Prostate gland (tissue), 2 donors: ENCODE measurements at regions not wholly inside any gene's neighbourhood (a gene's known extent, or its start where the extent isn't known, plus 50 kb on each side); places are given as distances from the start of the nearest gene placed in this dataset.

Experiments used
- DNase-seq: peaks from one replicate; pipeline ENCODE4 v3.0.0-alpha.2; 2019; ENCODE audit warnings: low spot score
- H3K27ac ChIP-seq, 2 donors: fragments of 200-600 bp; sonication (generic); 2 replicates each; pipeline ENCODE4 v1.5.1; 2017 to 2019
- H3K27me3 ChIP-seq: fragments of 200-600 bp; sonication (generic); replicated peaks from 2 replicates; pipeline ENCODE4 v1.5.1; 2019; ENCODE audit not compliant: insufficient read depth
- H3K36me3 ChIP-seq, 2 donors: fragments of 200-600 bp; sonication (generic); 1 replicate in 1 of 2; 2 replicates in 1 of 2; pipeline versions ENCODE4 v1.5.1 to v1.8.1; 2017 to 2019
- H3K4me1 ChIP-seq: fragments of 200-600 bp; sonication (generic); replicated peaks from 2 replicates; pipeline ENCODE4 v1.5.1; 2019
- H3K4me3 ChIP-seq, 2 donors: fragments of 200-600 bp; sonication (generic); 2 replicates each; pipeline ENCODE4 v1.5.1; 2017 to 2019
- H3K9me3 ChIP-seq: fragments of 200-600 bp; sonication (generic); 2 replicates; pipeline ENCODE4 v1.5.1; 2017
- POLR2A ChIP-seq: fragments of 450-650 bp; IDR thresholded peaks from one replicate; pipeline ENCODE4 v1.6.1; 2016; ENCODE audit warnings: antibody characterized with exemption, mild to moderate bottlenecking
- POLR2AphosphoS5 ChIP-seq: sonication (generic); formaldehyde crosslinking; IDR thresholded peaks from one replicate; pipeline ENCODE4 v1.6.1; 2017; ENCODE audit warnings: antibody characterized with exemption
- WGBS: methylation state at CpG from one replicate; pipeline ENCODE4 v1.1.5; 2018; 5-methylcytosine and 5-hydroxymethylcytosine counted together
- intact Hi-C: fragments of 100-400 bp; cut with DNase I; formaldehyde crosslinking; loops from one replicate; pipeline ENCODE4 v1.14.2; 2022
- TF ChIP-seq, protein P1 (sequence below), 4 experiments: fragments of 200-600 bp in 2 of 4; fragments of 450-650 bp in 2 of 4; sonication (generic) in 2 of 4; IDR thresholded peaks; 1 replicate in 3 of 4; 2 replicates in 1 of 4; pipeline ENCODE4 v1.5.1; 2016 to 2019; ENCODE audit warnings: antibody characterized with exemption in 4 of 4, mild to moderate bottlenecking in 2 of 4, moderate library complexity in 2 of 4

DNA sequence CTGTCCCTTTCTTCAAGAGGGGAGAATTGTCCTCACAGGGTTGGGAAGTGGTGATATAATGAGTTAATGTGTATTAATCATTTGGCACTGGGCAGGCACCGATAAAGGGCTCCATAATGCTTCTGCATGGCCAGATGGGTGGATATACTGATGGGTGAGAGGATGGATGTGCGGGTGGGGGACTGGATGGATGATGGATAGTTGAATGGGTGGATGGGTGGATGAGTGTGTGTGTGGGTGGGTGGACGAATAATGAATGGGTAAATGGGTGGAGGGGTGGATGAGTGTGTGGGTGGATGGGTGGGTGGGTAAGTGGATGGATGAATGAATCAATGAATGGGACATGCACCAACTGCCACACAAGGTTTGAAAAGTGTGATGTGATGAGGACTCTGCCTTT lies 127.2 kb downstream of the ACKR3 start:
- Histone ChIP-seq H3K4me3 (no peak overlapping the region), H3K9me3 (no peaks in the 10 kb centered on the region), H3K27me3 (no peaks in the 10 kb centered on the region), H3K27ac (no peak overlapping the region), H3K36me3 (no peaks in the 10 kb centered on the region), H3K4me1 (peaks cover 5% of the 10 kb centered on the region)
- no peak for DNase-seq
- 62% methylated on average over 3 of the region's 3 CpGs for WGBS
- intact Hi-C loops = no loop called here
- no peak for TF ChIP-seq POLR2A
- TF ChIP-seq POLR2AphosphoS5 = no peak
- TF ChIP-seq, protein P1, sequence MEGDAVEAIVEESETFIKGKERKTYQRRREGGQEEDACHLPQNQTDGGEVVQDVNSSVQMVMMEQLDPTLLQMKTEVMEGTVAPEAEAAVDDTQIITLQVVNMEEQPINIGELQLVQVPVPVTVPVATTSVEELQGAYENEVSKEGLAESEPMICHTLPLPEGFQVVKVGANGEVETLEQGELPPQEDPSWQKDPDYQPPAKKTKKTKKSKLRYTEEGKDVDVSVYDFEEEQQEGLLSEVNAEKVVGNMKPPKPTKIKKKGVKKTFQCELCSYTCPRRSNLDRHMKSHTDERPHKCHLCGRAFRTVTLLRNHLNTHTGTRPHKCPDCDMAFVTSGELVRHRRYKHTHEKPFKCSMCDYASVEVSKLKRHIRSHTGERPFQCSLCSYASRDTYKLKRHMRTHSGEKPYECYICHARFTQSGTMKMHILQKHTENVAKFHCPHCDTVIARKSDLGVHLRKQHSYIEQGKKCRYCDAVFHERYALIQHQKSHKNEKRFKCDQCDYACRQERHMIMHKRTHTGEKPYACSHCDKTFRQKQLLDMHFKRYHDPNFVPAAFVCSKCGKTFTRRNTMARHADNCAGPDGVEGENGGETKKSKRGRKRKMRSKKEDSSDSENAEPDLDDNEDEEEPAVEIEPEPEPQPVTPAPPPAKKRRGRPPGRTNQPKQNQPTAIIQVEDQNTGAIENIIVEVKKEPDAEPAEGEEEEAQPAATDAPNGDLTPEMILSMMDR (IDR thresholded peaks at IDR 0.05) = no peak

DNA sequence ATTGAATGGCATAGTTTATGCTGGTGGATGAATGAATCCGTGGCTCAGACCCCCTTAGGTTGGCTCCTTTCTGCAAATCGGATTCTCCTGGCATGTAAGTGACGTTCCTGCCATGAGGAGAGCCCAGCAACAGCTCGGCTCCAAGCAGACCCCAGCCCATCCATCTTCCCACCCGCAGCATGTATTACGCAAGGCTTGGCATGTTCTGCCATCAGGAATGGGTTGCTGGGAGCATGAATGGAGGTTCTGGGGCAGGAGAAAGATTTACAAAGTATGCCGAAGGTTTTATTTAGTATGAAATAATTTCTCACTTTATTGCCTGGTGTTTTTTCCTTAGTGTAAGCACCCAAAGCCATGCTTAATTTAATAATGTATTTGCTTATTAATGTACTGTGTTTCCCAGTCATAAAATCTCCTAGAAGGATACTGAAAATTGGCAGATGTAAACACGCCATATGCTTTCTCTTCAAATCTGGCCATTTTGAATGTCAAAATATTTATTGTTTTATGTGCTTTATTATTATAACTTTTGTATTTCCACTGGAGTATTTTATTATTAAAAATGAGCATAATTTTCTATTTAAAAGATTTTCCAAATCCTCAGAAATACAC lies 128.5 kb downstream of the ACKR3 start:
- DNase-seq = no peak
- Histone ChIP-seq H3K4me3 (no peak overlapping the region), H3K9me3 (no peaks in the 10 kb centered on the region), H3K27ac (no peak overlapping the region), H3K27me3 (no peaks in the 10 kb centered on the region), H3K36me3 (no peaks in the 10 kb centered on the region), H3K4me1 (peaks cover 5% of the 10 kb centered on the region)
- intact Hi-C loops = no loop called here
- 92% methylated on average over 8 of the region's 8 CpGs for WGBS
- TF ChIP-seq POLR2A = no peak

DNA sequence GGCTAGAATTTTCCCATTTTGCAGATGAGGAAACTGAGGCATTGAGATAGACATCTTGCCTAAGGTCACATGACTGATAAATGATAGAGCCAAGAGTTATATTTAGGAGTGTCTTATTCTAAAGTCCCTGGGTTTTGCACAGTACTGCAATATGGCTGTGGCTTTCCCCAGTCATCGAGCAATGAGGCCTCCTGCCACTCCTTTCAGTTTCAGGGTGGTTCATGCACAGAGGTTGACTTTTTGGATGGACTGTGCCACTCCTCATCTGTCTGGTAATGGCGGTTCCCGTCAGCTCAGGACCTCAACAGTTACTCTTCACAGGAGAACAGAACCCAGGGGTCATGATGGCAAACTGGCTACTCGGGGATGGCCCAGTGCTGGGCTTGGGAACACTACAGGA lies 131.1 kb downstream of the ACKR3 start:
- no peak for TF ChIP-seq POLR2AphosphoS5
- TF ChIP-seq, protein P1 (IDR thresholded peaks at IDR 0.05) = no peak
- TF ChIP-seq POLR2A = no peak
- intact Hi-C loops = no loop called here
- DNase-seq = no peak
- no peaks in the 10 kb centered on the region for H3K27me3 ChIP-seq
- no peak overlapping the region for H3K27ac ChIP-seq
- 90% methylated on average over 4 of the region's 4 CpGs for WGBS
- H3K4me3 ChIP-seq = no peak overlapping the region
- no peaks in the 10 kb centered on the region for H3K36me3 ChIP-seq
- H3K4me1 ChIP-seq = no peaks in the 10 kb centered on the region
- H3K9me3 ChIP-seq = no peaks in the 10 kb centered on the region

DNA sequence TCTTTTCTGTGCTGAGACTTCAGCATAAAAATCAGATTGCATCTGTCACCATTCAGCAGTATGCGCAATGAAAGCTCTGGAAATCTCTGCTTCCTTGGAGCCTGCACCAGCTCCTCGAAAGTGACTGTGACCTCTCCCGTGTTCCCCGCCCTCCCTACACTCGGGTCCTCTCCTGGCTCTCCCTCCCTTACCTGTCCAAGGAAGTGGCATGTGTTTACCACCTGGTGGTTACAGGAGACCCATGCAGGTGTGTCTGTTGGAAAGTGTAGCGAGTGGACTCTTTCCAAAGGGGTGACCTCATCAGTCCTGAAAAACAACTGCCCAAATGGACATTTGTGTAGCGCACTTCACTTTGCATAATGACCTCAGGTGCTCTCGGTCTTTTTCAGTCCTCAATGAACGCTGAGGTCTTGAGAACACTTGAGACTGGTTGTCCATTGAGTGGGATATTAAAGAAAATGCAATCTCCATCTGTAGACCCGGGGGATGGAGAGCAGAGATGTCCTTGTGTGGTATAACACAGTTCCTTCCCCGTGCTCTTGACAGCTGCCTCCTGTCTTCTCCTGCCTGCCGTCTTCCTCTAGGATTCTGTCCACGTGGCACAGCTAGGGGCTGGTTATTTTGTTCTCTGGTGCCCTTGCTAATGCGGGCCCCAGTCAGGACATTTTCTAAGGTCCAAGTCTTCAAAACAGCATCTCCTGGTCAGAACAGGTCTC lies 133.2 kb downstream of the ACKR3 start:
- Histone ChIP-seq H3K9me3 (no peaks in the 10 kb centered on the region), H3K36me3 (no peaks in the 10 kb centered on the region), H3K27me3 (no peaks in the 10 kb centered on the region), H3K4me3 (no peak overlapping the region), H3K4me1 (no peaks in the 10 kb centered on the region), H3K27ac (no peak overlapping the region)
- intact Hi-C loops = no loop called here
- DNase-seq = no peak
- 77% methylated on average over 14 of the region's 14 CpGs for WGBS
- TF ChIP-seq POLR2AphosphoS5 (no peak), POLR2A (no peak)
- TF ChIP-seq, protein P1 (IDR thresholded peaks at IDR 0.05) = no peak

DNA sequence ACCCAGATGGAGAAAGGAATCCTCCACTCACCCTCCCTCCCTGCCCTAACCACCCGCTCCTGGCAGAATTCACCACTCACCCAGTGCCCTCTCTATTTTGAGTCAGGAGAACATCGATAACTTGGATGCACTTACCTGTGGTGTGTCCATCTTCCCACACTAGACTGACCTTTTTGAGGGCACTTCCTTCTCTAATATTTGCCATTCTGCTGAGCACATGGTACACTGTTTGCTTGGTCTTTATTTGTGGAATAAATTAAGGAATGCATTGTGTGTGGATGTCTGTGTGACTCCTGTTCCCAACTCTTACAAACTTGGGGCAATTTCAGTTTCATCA lies 133.7 kb downstream of the ACKR3 start:
- Histone ChIP-seq H3K4me1 (no peaks in the 10 kb centered on the region), H3K9me3 (no peaks in the 10 kb centered on the region), H3K27me3 (no peaks in the 10 kb centered on the region), H3K27ac (no peak overlapping the region), H3K4me3 (no peak overlapping the region), H3K36me3 (no peaks in the 10 kb centered on the region)
- 75% methylated on average over 2 of the region's 2 CpGs for WGBS
- intact Hi-C loops = no loop called here
- no peak for DNase-seq
- TF ChIP-seq, protein P1 (IDR thresholded peaks at IDR 0.05) = no peak
- TF ChIP-seq POLR2AphosphoS5 = no peak
- TF ChIP-seq POLR2A = no peak
